Brain pericyte (primary cell): ENCODE measurements at regions not wholly inside any gene's neighbourhood (a gene's known extent, or its start where the extent isn't known, plus 50 kb on each side); places are given as distances from the start of the nearest gene placed in this dataset.

Experiments
- DNase-seq: peaks from one replicate; pipeline ENCODE4 v3.0.0-alpha.2; 2012; ENCODE audit warnings: low read depth, low spot score

DNA sequence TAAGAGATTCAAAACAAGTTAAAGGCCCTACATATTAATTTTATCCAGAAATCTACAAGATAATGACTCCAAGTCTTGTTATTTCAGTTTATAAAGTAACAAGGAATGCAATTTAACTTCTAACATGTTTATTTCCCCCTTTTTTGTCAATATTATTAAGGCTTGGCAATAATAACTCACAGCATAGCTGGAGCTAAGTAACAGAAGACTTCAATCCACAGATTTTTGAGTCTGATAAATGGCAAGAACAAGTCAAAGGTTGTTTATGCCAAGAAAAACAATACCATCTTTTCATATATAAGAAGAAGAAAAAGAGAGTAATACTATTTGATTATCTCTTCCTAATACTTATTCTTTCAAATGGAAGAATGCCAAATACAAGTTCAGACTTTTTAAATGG is 631.0 kb upstream of the CCDC54 start:
- DNase-seq: no peak

DNA sequence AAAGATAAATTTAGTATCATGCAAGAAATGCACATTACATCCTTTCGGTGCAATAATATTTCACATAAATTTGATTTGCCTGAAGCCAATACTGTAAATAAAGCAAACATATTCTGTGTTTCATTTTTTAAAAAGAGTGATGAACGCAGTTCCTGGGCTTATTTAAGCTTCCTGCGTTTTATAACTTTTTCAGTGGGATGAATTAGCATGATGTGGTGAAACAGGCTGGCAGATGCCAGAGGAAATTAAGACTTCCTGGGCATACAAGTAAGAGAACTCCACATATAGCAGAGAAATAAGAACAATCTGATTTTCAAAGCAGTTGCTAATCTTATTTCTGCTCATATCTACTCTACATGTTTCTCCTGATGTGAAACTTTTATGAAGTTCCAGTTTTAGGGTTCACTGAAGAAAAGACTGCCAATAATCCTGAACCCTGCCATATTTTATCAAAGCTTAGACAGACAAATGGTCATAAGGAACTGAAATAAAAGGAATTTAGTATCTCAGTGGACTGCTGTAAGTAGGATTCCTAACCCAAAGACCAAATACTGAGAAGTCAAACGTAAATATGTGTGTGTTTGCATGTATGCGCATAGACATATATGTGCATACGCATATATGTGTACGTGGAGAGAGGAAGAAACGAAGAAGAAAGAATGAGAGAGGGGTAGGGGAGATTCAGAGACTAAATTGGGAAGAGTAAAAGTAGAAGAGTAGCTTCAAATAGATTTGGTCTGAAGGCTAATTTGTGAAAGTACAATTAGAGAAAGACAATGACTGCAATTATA is 628.6 kb upstream of the CCDC54 start:
- no peak for DNase-seq

DNA sequence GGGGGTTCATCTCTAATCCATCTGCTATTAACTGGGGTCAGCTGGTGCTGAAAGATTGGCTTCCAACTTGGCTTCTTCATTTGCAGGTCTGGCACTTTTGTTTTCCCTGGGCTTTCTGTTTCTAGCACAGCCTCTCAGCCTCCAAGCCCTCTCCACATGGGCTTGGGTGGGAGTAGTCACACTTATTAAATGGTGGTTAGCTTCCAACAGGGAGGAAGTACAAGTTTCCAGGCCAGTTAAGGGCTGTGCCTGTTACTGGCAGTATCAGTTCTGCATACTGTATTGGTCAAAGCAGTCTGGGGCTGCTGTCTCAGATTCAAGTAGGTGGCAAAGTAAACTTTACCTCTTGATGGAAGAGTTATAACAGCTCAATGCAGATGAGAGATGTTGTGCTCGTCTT is 627.1 kb upstream of the CCDC54 start:
- DNase-seq: no peak

DNA sequence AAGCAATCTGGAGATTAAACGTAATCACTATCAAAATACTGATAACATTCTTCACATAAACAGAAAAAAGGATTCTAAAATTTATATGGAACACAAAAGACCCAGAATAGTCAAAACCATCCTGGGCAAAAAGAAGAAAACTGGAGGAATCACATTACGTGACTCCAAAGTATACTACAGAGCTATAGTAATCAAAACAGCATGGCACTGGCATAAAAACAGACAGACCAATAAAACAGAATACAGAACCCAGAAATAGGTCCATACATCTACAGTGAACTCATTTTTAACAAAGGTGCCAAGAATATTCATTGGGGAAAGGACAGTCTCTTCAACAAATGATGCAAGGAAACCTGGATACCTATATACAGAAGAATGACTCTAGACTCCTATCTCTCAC is 621.9 kb upstream of the CCDC54 start:
- no peak for DNase-seq

DNA sequence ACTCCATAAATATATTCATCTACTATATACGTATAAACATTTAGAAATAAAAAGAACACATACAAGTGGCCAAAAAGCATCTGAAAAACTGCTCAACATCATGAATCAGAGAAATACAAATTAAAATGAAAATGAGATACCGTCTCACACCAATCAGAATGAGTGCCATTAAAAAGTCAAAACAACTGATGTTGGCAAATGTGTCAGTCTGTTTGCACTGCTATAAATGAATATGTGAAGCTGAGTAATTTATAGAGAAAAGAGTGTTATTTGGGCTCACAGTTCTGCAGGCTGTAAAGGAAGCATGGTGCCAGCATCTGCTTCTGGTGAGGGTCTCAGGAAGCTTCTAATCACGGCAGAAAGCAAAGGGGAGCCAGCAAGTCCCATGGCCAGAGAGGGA is 620.3 kb upstream of the CCDC54 start:
- DNase-seq: no peak

DNA sequence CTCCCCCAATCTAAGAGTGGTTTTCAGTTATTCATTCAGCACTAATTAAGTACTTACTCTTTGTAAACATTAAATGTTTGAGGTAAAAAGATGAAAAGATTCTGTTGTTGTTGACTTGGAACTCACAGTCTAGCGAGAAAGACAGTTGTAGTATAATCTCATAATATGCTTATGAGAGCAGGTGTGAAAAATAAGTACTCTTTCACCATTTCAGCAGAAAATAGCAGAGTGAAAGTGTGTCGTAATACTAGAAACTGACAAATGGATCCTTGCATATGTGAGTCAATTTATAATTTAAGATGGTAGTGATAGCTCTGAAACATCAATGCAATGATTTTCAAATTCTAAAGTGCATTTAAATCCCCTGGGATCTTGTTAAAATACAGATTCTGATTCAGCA is 618.8 kb upstream of the CCDC54 start:
- DNase-seq: no peak

DNA sequence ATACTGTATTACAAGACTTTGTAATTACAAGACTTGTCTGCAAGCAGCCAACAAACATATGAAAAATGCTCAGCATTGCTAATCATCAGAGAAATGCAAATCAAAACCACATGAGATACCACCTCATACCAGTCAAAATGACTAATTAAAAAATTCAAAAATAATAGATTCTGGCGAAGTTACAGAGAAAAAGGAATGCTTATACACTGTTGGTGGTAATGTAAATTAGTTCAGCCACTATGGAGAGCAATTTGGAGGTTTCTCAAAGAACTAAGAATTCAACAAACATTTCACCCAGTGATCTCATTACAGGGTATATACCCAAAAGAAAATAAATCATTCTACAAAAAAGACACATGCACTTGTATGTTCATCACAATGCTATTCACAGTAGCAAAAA is 617.5 kb upstream of the CCDC54 start:
- no peak for DNase-seq

DNA sequence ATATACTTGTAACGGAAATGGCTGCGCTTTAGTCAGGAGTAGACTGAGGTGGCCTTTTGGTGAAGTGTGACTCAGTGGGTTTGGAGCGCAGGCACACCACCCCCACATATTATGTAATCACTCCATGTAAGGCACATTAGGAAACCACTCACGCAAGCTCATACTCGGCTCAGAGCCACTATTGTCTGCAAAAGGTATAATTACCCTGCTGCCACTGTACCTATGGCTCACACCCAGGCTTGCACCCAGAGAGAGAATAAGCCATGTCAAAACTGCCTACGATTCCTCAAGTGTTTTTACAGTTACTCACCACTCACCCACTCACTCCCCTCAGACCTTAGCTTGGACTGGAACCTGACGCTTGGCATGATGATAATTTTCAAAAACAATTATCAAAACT is 611.9 kb upstream of the CCDC54 start:
- DNase-seq: no peak

DNA sequence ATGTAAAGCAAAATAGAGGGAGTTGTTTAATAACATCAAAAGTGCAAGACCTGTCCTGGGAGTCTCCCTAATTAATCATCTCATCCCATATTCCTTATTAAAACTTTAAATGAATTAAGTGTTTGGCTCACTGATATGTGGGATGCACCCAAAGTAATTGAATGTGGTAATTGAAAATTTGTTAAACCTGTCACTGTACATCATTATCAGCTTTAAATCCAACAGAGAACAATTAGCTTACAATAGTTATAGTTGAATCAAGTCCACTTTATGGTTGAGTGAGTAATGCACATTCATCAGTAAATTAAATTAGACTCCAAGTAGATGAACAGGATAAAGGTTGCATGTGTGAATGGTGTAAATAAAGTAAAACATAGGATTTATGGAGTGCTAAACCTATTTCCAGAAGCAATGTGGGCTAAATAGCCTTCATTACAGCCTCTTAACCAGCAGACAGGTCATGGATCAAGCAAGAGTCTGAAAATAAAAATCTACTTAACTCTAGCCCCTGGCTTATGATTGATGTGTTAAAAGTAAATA is 608.2 kb upstream of the CCDC54 start:
- no peak for DNase-seq

DNA sequence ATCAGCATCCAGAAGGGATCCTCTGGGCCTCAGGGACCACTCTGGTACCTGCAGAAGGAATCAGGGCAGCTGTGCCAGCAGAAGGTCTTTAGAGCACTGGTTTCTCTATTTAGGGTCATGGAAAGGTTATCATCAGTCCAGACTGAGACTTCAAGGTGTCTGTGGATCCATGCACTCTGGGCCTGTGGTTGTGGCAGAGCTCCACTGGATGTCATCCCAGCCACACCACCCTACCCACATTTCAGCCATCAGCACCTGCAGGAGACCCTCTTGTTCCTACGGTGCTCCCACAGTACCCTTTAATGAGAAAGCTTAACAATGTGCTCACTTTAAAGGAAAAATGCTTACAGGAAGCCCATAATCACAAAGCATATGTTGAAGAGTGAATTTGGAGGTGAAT is 603.4 kb upstream of the CCDC54 start:
- no peak for DNase-seq

DNA sequence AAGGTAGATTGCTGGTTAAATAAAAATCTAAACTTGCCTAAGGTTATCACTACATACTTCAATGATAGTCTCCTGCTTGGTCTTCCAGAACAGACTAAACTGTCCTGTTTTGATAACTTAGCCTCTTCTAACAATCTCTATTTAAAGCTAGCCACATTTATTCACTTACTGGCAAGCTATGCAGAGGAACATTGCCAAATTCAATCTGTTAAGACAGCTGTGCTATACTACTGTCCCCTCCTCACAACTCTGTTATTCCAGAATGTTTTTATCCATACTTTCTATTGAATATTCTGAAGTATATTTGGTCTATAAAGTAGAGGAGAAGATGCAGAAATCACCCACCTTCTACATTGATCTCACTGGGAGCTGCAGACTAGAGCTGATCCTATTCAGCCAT is 594.0 kb upstream of the CCDC54 start:
- DNase-seq: no peak

DNA sequence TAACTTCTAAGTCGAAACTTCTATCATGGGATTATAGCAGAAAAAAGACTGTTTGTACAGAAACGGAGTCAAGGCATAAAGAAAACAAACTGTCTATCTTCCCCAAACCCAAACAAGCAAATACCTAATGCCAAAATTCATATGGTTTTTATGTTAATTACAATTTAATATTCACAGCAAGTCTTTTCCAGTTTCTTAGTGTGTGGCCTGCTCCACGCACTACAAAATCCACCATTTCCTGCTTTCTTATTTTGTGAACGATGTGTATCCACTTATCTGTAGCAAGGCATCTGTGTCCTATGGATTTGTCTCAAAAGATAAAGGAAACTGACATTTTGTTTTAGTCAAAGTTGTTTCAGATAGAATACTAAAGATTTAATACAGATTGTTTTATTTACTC is 588.0 kb upstream of the CCDC54 start:
- DNase-seq: no peak

DNA sequence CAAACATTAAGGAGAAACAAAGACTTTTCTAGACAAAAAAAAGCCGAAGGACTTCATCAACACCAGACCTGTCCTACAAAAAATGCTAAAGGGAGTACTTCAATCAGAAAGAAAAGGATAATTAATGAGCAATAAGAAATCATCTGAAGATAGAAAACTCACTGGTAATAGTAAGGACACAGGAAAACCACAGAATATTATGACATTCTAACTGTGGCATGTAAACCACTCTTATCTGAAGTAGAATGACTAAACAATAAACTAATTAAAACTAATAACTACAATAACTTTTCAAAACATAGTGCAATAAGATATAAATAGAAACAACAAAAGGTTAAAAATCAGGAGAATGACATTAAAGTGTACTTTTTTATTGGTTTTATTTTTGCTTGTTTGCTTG is 584.5 kb upstream of the CCDC54 start:
- DNase-seq: no peak

DNA sequence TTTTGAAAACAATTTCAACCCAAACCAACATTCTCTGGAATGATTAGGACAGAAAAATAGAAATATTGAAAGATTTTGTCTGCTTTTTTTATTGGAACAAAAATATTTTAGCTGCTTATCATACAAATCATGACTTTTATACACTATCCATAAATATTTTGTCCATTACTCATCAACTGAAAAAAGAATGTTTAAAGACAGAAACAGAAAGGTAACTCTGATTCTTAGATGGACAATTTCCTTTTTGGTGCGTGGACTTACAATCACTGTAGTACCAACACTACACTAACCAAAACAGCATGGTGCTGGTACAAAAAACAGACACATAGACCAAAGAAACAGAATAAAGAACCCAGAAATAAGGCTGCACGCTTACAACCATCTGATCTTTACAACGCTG is 582.8 kb upstream of the CCDC54 start:
- no peak for DNase-seq

DNA sequence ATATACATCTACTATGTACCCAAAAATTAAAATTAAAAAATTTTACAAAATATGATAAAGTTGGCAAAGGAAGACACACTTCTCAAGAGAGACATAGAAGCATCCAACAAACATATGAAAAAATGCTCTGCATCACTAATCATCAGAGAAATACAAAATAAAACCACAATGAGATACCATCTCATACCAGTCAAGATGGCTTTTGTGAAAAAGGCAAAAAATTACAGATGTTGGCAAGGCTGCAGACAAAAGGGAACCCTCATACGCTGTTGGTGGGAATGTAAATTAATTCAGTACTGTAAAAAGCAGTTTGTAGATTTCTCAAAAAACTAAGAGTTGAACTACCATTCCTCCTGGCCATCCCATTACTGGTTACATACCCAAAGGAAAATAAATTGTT is 581.7 kb upstream of the CCDC54 start:
- DNase-seq: no peak

DNA sequence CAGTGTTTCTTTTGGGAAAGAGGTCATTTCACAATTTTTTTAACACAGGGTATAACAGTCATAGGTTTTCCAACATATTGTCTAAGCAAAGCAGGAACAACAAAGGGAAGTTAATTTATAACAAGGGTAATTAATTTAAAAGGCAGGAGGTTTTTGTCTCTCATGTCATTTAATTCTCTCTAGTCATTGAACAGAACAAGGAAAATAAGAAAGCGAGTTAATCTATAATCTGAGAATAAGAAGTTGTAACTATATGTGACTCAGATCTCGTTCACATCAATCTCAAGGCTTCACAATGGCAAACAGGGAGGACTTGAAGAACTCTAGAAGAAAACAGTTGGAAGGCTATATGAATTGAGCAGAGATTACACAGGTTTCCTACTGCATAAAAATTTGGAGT is 579.8 kb upstream of the CCDC54 start:
- no peak for DNase-seq

DNA sequence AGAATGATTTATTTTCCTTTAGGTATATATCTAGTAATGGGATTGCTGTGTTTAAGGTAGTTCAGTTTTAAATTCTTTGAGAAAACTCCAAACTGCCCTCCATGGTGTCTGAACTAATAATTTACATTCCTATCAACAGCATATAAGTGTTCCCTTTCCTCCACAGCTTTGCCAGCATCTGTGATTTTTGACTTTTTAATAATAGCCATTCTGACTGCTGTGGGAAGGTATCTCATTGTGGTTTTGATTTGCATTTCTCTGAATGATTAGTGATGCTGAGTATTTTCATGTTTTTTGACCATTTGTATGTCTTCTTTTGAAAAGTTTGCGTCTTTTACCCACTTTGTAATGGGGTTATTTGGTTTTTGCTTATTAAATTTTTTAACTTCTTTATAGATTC is 571.6 kb upstream of the CCDC54 start:
- no peak for DNase-seq

DNA sequence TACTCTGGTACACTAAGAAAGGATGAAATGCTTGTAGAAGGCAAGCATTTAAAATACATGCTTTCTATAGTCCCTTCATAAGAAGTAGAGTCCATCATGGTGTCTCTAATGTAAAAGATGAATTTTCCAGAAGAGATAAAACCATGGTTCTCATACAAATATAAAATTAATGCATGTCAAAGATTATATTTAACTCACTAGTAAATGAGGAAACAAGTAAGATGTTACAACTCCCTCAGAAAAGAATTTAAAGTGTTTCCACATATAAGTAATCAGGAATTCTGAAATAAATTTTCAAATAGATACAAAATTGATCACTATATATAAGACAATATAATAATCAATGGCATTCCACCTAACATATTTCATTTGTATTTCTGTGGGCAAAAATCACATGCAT is 570.3 kb upstream of the CCDC54 start:
- no peak for DNase-seq

DNA sequence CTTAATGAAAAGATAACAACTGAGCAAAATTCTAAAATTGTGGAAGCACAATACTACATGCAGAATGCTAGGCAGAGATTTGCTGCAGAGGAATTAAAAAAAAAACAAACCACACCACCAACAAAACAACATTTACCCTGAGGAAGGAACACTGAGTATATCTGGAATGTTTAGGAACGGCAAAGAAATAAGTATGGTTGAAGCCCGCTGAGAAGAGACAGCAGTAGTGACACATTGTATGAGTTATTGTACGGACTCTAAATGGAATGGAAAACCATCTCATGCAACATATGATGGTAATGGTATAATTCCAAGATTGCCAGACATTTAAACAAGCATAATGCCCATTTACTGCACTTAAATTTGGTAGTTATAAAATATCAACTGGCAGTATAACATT is 568.2 kb upstream of the CCDC54 start:
- DNase-seq: no peak

DNA sequence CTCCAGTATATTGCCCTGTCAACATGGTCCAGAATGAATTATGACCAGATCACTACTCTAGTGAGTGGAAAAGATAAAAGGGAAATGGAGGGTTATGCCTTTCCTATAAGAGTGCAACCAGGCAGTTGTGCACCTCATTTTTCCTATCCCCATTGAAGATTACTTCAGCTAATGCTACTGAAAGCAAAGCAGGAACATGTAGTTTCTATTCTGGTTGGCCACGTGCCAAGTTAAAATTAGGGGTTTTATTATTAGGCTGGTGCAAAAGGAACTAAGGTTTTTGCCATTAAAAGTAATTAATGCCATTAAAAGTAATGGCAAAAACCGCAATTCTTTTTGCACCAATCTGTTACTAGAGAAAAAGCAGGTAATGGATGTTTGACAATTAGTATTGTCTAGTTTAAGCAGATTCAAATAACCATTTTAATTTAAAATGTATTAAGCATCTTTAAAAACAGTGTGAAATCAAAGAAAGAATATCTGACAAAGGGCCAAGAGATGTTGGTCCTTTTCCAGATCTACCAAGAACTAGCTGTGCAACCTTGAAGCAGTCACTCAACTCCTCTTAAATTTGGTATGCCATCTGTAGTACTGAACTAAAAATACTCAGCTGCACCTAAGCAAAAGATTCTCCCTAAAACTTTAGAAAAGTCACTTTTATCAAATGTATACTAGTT is 567.5 kb upstream of the CCDC54 start:
- DNase-seq: no peak

DNA sequence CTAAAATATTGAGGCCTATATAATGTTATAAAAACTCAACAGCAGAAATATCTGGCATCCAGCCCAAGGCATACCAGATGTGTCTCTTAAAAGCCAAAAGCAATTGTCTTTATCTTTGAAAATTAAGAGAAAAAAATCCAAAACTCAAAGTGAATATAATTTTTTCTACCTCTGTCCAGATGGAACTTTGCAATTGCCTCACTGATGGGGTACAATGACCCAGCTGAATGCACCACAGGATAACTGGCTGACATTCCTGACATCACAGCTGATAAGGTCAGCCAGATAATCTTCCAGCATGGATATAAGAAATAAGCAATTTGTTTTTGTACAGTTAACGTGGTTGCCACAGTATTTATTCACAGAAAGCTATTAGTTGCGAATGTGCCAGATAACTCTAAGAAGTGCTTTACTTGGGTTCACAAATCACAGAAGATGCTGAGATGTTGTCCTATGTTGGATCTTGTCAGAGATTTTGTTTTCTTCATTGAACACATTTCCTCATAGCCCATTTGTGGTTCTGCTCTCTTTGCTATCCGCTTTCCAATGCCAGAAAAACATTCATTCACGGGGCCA is 566.9 kb upstream of the CCDC54 start:
- DNase-seq: no peak

DNA sequence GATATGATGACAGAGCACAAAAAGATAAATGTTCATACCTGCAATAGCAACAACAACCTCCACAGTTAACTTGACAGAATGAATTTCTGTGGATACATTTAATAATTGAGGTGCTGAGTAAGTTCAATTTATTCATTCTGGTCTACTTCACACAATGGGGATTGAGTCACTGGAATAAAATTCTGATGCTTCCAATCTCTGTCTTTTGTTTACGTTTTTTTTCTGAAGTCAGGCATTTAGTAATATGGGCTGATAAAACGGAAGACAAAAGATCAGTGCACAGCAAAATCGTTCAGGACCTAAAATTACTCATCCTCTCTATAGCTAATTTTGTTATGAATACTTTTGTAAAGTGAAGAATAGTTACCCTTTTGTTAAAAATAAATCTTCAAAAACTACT is 565.9 kb upstream of the CCDC54 start:
- no peak for DNase-seq

DNA sequence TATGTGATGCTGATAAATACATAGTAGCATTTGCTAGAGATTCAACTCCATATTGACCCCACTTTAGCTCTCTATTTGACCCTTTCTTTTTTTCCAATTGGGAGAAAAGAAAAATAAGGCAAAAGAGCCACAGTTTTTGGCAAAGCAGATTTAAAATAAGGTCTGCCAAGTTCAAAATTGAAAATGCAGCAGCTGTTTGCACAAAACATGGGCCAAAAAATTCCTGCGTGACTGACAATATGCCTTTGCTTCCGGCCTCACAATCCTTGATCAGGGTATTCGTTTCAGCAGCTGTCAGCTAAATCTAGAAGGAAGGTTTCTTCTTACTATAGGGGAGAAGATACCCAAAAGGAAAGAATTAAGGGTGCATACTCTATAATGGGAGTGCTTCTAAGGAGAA is 563.5 kb upstream of the CCDC54 start:
- no peak for DNase-seq
